ENCODE measurements at regions not wholly inside any gene's neighbourhood (a gene's known extent, or its start where the extent isn't known, plus 50 kb on each side); places are given as distances from the start of the nearest gene placed in this dataset.

GRCh38 chr14:83196236-83196635, 1662.6 kb upstream of the SEL1L start:
- no peak for DNase-seq (ENCODE audit: low read depth)

DNA sequence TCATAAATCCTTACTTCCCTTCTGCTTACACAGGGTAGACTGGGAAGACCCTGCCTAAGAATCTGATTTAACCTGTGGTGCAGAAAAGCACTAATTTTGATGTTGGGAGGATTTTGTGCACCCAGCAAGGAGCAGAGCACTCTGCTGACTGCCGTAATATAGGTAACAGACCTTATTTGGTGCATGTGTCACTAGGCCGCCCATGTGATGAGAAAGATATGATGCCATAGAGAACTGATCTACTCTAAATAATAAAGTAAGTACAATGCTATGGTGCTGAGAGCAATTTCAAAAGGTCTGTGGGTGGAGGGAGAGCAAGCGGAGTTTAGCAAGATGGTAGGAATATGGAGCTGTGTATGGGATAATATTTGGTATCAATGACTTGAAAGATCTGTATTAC, 1663.6 kb upstream of the SEL1L start:
- no peak for DNase-seq (ENCODE audit: low read depth)

GRCh38 chr14:83207550-83207949, 1673.9 kb upstream of the SEL1L start:
- no peak for DNase-seq (ENCODE audit: low read depth)

GRCh38 chr14:83208341-83208740, 1674.7 kb upstream of the SEL1L start:
- DNase-seq (ENCODE audit: low read depth): no peak

DNA sequence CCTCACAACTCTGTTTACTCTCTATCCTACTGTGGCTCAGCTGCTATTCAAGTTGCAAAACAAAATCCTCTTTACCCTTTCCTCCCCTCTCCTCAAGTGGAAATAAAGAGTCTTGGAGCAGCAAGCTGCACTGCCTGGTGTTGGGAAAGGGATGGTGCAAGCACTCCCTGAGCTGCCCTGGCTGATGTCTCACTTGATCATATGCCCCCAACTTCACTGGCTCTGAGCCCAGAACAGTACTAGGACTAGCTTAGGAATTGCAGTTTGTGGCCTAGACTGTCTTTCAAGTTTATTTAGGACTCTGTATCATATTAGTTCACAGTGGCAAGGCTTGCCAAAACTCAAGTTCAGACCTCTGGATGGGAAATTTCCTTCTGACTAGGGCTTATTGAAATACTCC, 1683.8 kb upstream of the SEL1L start:
- no peak for DNase-seq (ENCODE audit: low read depth)

DNA sequence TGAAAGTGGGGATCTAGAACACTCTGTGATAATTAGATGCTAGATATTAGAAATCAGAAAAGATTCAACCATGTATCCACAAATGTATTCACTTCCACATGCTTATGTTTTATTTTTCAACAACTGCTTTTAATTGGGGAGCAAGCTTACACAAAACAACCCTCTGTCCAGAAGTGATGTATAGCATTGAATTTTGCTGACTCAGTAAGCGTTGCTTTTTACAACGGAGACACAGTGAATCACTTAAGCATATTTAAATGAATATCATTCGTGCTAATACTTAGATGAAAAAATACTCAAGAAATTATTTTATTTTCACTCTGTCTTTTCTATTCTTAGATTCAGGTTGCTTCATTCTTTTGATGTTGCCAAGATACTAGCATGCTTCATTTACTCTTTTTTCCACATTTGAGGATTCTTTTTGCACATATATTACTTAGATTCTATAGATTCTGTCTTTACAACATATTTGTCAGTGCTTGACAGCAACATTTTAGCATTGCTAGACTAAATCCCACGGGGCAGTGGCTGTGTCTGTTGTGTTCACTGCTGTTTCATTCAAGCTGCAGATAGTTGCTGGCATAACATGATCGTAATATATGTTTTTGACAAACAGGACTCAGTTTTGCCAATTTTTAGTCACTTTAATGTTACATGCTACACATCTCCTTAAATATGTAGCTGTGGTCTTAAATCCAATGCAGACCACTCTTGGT, 1714.4 kb upstream of the SEL1L start:
- DNase-seq (ENCODE audit: low read depth): no peak

DNA sequence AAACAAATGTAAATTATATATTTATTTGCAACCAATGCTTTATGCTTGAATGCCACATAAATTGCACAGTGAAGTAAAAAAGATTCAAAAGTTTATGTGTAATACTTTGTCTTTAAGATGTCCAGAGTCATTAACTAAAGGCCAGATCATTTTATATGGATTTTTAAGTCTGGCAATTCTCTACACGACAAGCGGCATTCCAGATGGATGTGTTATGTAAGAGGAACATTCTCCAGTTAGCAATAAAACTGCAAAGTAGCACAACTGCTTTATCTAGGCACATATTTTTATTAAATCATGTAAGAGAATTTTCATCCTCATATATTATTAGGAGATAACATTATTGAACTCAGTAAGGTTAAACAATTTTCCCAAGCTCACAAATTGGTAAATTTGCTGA, 1717.7 kb upstream of the SEL1L start:
- no peak for DNase-seq (ENCODE audit: low read depth)

GRCh38 chr14:83253870-83254269, 1720.2 kb upstream of the SEL1L start:
- DNase-seq (ENCODE audit: low read depth): no peak

DNA sequence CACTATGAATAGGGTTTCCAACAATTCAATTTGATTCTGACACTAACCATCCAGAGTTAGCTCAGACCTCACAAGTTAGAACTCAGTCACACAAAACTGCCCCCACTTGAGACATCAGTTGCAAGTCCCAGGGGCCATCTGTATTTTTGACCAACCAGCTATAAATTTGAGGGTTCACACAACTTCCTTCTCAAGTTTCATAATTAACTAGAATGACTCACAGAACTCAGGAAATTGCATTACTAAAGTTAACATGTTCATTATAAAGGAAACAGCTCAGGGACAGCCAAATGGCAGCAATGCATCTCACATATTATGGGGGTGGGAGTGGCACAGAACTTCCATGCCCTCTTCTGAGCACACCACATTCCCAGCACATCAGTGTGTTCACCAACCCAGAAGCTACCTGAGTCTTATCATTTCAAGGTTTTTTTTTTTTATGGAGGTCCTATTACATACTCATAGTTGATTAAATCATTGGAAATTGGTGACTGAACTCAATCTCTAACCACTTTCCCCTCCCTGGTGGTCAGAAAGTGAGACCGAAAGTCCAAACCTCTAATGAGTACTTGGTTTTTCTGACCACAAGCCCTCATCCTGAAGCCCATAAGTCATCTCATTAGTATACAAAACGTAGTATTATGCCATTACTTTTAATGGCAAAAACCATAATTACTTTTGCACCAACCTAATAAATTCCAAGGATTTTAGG, 1721.5 kb upstream of the SEL1L start:
- DNase-seq (ENCODE audit: low read depth): no peak

DNA sequence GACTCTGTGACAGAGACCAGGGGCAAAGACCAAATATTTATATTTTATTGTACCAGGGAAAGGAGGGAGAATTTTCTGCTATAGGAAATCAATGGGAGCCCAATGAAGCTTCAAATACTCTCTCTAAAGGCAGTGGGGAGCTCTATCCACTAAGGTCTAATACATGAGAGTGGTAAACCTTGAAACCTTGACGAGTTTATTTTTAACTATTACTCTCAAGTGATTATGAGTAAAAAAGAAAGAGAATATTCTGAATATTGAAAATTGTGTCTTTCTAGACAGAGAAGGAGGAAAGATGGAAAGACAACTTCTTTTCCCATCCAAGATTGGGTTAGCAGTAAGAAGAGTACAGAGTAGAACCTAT, 1722.1 kb upstream of the SEL1L start:
- DNase-seq (ENCODE audit: low read depth): no peak

- no peak for DNase-seq (ENCODE audit: low read depth)
Observed at GRCh38 chr14:83257466-83258439, 1724.1 kb upstream of the SEL1L start.

DNA sequence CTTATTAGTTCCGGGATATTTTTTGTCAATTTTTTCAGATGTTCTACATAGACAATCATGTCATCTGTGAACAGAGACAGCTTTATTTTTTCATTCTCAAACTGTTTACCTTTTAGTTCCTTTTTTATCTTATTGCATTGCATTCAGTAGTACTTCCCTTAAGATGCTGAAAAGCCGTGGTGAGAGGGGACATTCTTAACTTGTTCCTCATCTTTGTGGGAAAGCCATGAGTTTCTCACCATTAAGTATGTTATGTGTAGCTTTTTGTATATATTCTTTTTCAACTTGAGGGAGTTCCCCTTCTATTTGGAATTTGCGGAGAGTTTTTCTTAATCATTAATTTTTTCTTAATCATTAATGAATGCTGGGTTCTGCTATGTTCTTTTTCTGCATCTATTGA, 1727.1 kb upstream of the SEL1L start:
- no peak for DNase-seq (ENCODE audit: low read depth)

- no peak for DNase-seq (ENCODE audit: low read depth)
Observed at GRCh38 chr14:83269583-83269982, 1735.9 kb upstream of the SEL1L start.

DNA sequence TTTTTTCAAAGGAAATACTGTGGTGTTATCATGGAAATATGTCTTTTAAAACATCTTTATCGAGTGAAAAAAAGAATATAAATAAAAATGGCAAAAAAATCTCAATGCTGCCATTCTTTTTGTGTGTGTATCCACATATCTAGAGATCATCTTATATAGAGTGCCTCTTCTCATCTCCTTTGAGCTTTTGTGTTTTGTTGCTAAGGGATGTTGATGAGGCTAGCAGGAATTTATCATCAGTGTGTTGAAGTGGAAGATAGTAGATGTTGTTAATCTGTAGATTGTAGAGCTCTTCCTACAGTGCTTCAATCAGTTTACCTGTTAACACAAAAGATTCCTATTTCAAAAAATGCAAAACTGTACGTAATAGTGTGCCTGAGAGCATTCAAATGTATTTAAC, 1738.0 kb upstream of the SEL1L start:
- no peak for DNase-seq (ENCODE audit: low read depth)

GRCh38 chr14:83280719-83281118, 1747.1 kb upstream of the SEL1L start:
- DNase-seq (ENCODE audit: low read depth): no peak

DNA sequence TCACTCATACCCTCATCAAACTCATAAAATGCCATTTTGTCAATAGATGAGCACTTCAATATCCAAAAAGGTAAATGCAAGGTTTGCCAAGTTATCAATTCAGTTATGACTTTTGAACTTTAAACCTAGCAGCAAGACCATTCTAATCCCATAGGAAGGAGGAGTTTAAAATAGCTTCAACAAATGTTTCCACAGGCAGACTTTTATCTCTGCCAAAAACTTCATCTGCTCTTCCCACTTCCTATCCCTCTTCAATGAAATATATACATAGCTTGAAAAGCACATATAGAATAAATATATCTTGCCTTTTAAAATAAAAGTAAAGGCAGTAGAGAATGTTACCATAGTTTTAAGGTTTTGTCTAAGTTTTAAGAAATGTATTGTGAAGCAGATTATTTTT, 1749.1 kb upstream of the SEL1L start:
- no peak for DNase-seq (ENCODE audit: low read depth)

DNA sequence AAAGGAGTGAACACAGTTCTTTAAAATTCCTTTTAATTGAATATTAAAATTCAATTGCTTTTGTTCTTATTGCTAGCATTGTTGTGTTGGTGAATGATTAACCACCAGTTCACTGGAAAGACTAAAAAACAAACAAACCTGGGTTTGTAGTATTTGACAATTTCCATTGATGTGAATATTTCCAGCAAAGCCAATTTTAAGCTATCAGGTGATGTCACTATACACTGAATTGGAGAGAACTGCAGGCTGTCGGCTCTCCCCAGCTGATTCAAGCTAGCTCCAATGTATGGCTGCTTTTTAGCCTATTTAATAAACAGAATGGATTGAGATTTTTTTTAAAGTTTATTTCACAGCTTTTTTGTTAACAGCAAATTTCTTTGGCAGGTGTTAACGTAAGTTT, 1753.6 kb upstream of the SEL1L start:
- DNase-seq (ENCODE audit: low read depth): no peak

- no peak for DNase-seq (ENCODE audit: low read depth)
Observed at GRCh38 chr14:83289390-83289789, 1755.7 kb upstream of the SEL1L start.

GRCh38 chr14:83289896-83290295, 1756.2 kb upstream of the SEL1L start:
- DNase-seq (ENCODE audit: low read depth): no peak

GRCh38 chr14:83290447-83290846, 1756.8 kb upstream of the SEL1L start:
- no peak for DNase-seq (ENCODE audit: low read depth)

- DNase-seq (ENCODE audit: low read depth): no peak
Observed at GRCh38 chr14:83291714-83292113, 1758.1 kb upstream of the SEL1L start.

DNA sequence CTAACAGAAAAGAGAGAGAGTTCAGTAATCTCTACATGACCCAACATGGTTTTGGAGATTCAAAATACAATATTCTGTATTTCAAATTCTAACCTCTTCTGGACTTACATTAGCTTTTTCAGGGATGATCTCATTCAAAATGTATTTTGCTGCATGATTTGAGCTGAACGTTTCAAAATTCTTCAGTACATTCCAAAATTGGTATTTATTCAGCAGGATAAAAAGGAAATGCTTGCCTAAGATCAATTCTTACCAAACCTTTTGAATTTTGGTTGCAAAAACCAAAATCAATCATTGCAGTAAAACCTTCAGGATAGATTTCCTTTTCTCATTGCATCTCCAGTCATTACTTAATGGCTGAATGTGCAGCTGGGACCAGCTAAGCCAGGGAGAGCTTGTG, 1761.3 kb upstream of the SEL1L start:
- no peak for DNase-seq (ENCODE audit: low read depth)

DNA sequence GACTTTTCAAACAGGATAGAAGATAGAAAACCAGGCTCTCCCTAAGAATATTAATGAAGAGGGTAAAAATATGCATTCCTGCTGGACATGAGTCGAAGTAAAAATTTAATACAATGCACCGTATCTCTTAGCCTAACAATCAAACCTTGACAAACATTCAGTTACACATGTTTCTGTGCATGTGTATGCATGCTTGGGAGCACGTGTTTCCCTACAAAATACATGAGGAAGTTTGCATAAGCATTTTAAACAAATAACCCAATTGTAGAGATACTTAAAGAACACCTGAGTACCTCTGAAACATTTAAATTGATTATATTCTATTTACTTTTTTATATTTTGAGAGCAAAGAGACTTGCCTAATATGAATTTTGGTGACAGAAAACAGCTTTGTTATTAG, 1763.7 kb upstream of the SEL1L start:
- DNase-seq (ENCODE audit: low read depth): no peak

Measured in T follicular helper cell (primary cell).